ENCODE measurements at regions not wholly inside any gene's neighbourhood (a gene's known extent, or its start where the extent isn't known, plus 50 kb on each side); places are given as distances from the start of the nearest gene placed in this dataset.

DNA sequence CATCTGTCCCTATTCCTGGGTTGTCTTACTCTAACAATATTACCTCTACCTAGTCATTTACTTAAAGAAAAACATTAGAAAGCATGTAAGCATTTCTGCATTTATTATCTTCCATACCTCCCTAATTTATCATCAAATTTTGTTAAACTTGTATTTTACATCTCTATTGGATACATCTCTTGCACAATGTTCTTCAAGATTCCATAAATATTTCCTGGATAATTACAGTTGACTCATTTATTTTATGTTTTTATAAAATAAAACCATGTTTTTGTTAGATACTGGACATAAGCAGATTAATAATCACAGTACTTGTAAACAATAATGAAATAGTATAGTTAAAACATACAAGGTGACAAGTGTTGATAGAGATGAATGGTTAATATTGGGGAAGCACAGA is 209.0 kb downstream of the TMTC3 start:
- H3K36me3 ChIP-seq: no peaks in the 10 kb centered on the region
- no peaks in the 10 kb centered on the region for H3K27me3 ChIP-seq
- no peak for DNase-seq
- H3K4me3 ChIP-seq: no peak overlapping the region
- no peak overlapping the region for H3K27ac ChIP-seq
- TF ChIP-seq, protein P1, sequence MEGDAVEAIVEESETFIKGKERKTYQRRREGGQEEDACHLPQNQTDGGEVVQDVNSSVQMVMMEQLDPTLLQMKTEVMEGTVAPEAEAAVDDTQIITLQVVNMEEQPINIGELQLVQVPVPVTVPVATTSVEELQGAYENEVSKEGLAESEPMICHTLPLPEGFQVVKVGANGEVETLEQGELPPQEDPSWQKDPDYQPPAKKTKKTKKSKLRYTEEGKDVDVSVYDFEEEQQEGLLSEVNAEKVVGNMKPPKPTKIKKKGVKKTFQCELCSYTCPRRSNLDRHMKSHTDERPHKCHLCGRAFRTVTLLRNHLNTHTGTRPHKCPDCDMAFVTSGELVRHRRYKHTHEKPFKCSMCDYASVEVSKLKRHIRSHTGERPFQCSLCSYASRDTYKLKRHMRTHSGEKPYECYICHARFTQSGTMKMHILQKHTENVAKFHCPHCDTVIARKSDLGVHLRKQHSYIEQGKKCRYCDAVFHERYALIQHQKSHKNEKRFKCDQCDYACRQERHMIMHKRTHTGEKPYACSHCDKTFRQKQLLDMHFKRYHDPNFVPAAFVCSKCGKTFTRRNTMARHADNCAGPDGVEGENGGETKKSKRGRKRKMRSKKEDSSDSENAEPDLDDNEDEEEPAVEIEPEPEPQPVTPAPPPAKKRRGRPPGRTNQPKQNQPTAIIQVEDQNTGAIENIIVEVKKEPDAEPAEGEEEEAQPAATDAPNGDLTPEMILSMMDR (IDR thresholded peaks at IDR 0.05): no peak
- TF ChIP-seq POLR2A (IDR thresholded peaks at IDR 0.05) (no peak), EP300 (IDR thresholded peaks at IDR 0.05) (no peak)
- no peaks in the 10 kb centered on the region for H3K9me3 ChIP-seq
- intact Hi-C loops (cut with DNase I): no loop called here
- H3K4me1 ChIP-seq (ENCODE audit: insufficient read depth): no peaks in the 10 kb centered on the region

GRCh38 chr12:88354691-88355090 is 212.6 kb downstream of the TMTC3 start:
- H3K36me3 ChIP-seq: no peaks in the 10 kb centered on the region
- intact Hi-C loops (cut with DNase I): no loop called here
- H3K9me3 ChIP-seq: no peaks in the 10 kb centered on the region
- no peak overlapping the region for H3K27ac ChIP-seq
- 77 to 83% (median 79%) methylated on average over 4 of the region's 4 CpGs for WGBS, 3 donors
- H3K27me3 ChIP-seq: no peaks in the 10 kb centered on the region
- DNase-seq: no peak
- H3K4me3 ChIP-seq: no peak overlapping the region
- TF ChIP-seq, protein P1 (IDR thresholded peaks at IDR 0.05): no peak
- no peak for TF ChIP-seq POLR2A (IDR thresholded peaks at IDR 0.05)
- H3K4me1 ChIP-seq (ENCODE audit: insufficient read depth): no peaks in the 10 kb centered on the region

GRCh38 chr12:88360343-88360742 is 218.2 kb downstream of the TMTC3 start:
- Histone ChIP-seq H3K27ac (no peak overlapping the region), H3K27me3 (no peaks in the 10 kb centered on the region), H3K4me3 (no peak overlapping the region), H3K9me3 (no peaks in the 10 kb centered on the region), H3K36me3 (no peaks in the 10 kb centered on the region), H3K4me1 (ENCODE audit: insufficient read depth) (no peaks in the 10 kb centered on the region)
- 51 to 55% (median 54%) methylated on average over 1 of the region's 1 CpG for WGBS, 3 donors
- intact Hi-C loops (cut with DNase I): no loop called here
- no peak for TF ChIP-seq POLR2A (IDR thresholded peaks at IDR 0.05)
- TF ChIP-seq EP300 (IDR thresholded peaks at IDR 0.05): no peak
- TF ChIP-seq, protein P1 (IDR thresholded peaks at IDR 0.05): no peak
- DNase-seq: no peak

- no peaks in the 10 kb centered on the region for H3K27me3 ChIP-seq
- intact Hi-C loops (cut with DNase I): no loop called here
Observed at GRCh38 chr12:88361493-88361892, 218.8 kb downstream of the KITLG start.

More at GRCh38 chr12:88361493-88361892, 218.8 kb downstream of the KITLG start:
- Histone ChIP-seq H3K36me3 (no peaks in the 10 kb centered on the region), H3K27ac (no peak overlapping the region), H3K4me3 (no peak overlapping the region), H3K9me3 (no peaks in the 10 kb centered on the region), H3K4me1 (ENCODE audit: insufficient read depth) (no peaks in the 10 kb centered on the region)
- no peak for TF ChIP-seq POLR2A (IDR thresholded peaks at IDR 0.05)
- TF ChIP-seq, protein P1 (IDR thresholded peaks at IDR 0.05): no peak
- no peak for TF ChIP-seq EP300 (IDR thresholded peaks at IDR 0.05)
- no peak for DNase-seq
